A549 (cell line): ENCODE measurements at regions not wholly inside any gene's neighbourhood (a gene's known extent, or its start where the extent isn't known, plus 50 kb on each side); places are given as distances from the start of the nearest gene placed in this dataset.

Source experiments
- ATAC-seq, 2 experiments: fragments of 200-7000 bp in 1 of 2; fragments of >200 bp in 1 of 2; cut with Nextera tagmentation in 1 of 2; cut with Tn5 transposase in 1 of 2; 3 replicates each; pipeline versions ENCODE4 v1.8.0 to v1.9.1; 2018 to 2020; ENCODE audit warnings: mild to moderate bottlenecking in 1 of 2, moderate library complexity in 1 of 2
- CTCF ChIA-PET: fragments of 300-600 bp; sonication (Branson Sonifier 250); formaldehyde crosslinking; extraction: SDS; loops from one replicate; lab custom pipeline; 2021; ENCODE audit warnings: antibody characterized with exemption, inconsistent platforms; lab: Yijun Ruan, JAX
- POLR2A ChIA-PET: fragments of 350-600 bp; formaldehyde crosslinking; extraction: SDS; loops from one replicate; lab custom pipeline; 2021; ENCODE audit warnings: antibody characterized with exemption, inconsistent platforms; lab: Yijun Ruan, JAX
- DNase-seq, 2 experiments: peaks; one replicate each; pipeline versions ENCODE4 v3.0.0 to v3.0.0-alpha.2; 2011 to 2016; ENCODE audit warnings: low read depth in 1 of 2, low spot score in 1 of 2
- FAIRE-seq: peaks from 2 replicates; lab custom pipeline; 2011; peaks lifted over from hg19 to GRCh38; lab: Jason Lieb, UNC
- H3K27ac ChIP-seq, 2 experiments: fragments of >200 bp; sonication (Bioruptor Twin); formaldehyde crosslinking; 3 replicates each; pipeline ENCODE4 v1.5.1; 2016 to 2017
- H3K4me1 ChIP-seq: fragments of >200 bp; sonication (Bioruptor Twin); formaldehyde crosslinking; 3 replicates; pipeline ENCODE4 v1.6.1; 2016
- H3K4me2 ChIP-seq: fragments of >200 bp; sonication (Bioruptor Twin); formaldehyde crosslinking; 3 replicates; pipeline ENCODE4 v1.6.1; 2016
- H3K4me3 ChIP-seq: fragments of >200 bp; sonication (Bioruptor Twin); formaldehyde crosslinking; 3 replicates; pipeline ENCODE4 v1.5.1; 2016
- H3K9me3 ChIP-seq: fragments of >200 bp; sonication (Bioruptor Twin); formaldehyde crosslinking; 3 replicates; pipeline ENCODE4 v1.6.1; 2016
- CHD2 ChIP-seq: fragments of 150-350 bp; IDR thresholded peaks from 2 replicates; pipeline ENCODE4 v1.6.1; 2014; ENCODE audit warnings: low read length; ENCODE audit not compliant: partially characterized antibody
- CHD4 ChIP-seq: fragments of 200-600 bp; sonication (generic); IDR thresholded peaks from 2 replicates; pipeline ENCODE4 v1.6.1; 2016; ENCODE audit warnings: antibody characterized with exemption, mild to moderate bottlenecking, borderline replicate concordance
- EHMT2 ChIP-seq: fragments of 200-600 bp; sonication (generic); IDR thresholded peaks from 2 replicates; pipeline ENCODE4 v1.6.1; 2016; ENCODE audit warnings: antibody characterized with exemption, low read depth, mild to moderate bottlenecking, moderate library complexity
- ELK1 ChIP-seq: fragments of 150-350 bp; IDR thresholded peaks from 2 replicates; pipeline ENCODE4 v1.6.1; 2014; ENCODE audit warnings: low read depth, mild to moderate bottlenecking, low read length
- ESRRA ChIP-seq: fragments of 150-350 bp; IDR thresholded peaks from 2 replicates; pipeline ENCODE4 v1.6.1; 2014; ENCODE audit warnings: mild to moderate bottlenecking, low read length, borderline replicate concordance
- FOSB ChIP-seq: fragments of 250-450 bp; sonication (Bioruptor Pico); IDR thresholded peaks from 2 replicates; pipeline ENCODE4 v1.5.0; 2020; ENCODE audit warnings: mild to moderate bottlenecking, moderate library complexity
- FOSL2 ChIP-seq, 2 experiments: fragments of 450-650 bp in 1 of 2; fragments of >200 bp in 1 of 2; sonication (Bioruptor Twin) in 1 of 2; formaldehyde crosslinking; IDR thresholded peaks; 2 replicates each; pipeline versions ENCODE4 v1.5.0 to v1.6.1; 2016 to 2020; ENCODE audit warnings: mild to moderate bottlenecking in 1 of 2, moderate library complexity in 1 of 2
- FOXS1 ChIP-seq: fragments of 250-450 bp; sonication (Bioruptor Pico); IDR thresholded peaks from 2 replicates; pipeline ENCODE4 v1.5.0; 2020; ENCODE audit warnings: mild to moderate bottlenecking, moderate library complexity
- GATA3 ChIP-seq: IDR thresholded peaks from 2 replicates; pipeline ENCODE4 v1.6.1; 2012; ENCODE audit warnings: borderline replicate concordance
- HEYL ChIP-seq: fragments of 250-450 bp; sonication (Bioruptor Pico); IDR thresholded peaks from 2 replicates; pipeline ENCODE4 v1.8.0; 2021; ENCODE audit warnings: mild to moderate bottlenecking, moderate library complexity
- HMGXB4 ChIP-seq: fragments of 250-450 bp; sonication (Bioruptor Pico); IDR thresholded peaks from 2 replicates; pipeline ENCODE4 v1.5.0; 2021; ENCODE audit warnings: mild to moderate bottlenecking, moderate library complexity, borderline replicate concordance
- HOXB13 ChIP-seq: fragments of 250-450 bp; sonication (Bioruptor Pico); IDR thresholded peaks from 2 replicates; pipeline ENCODE4 v1.5.0; 2020; ENCODE audit warnings: low read depth, mild to moderate bottlenecking, moderate library complexity
- MAFK ChIP-seq: fragments of 450-650 bp; IDR thresholded peaks from 2 replicates; pipeline ENCODE4 v1.6.1; 2014; ENCODE audit not compliant: partially characterized antibody
- NPAS2 ChIP-seq: fragments of 250-450 bp; sonication (Bioruptor Pico); IDR thresholded peaks from 2 replicates; pipeline ENCODE4 v1.8.0; 2022; ENCODE audit warnings: mild to moderate bottlenecking, moderate library complexity, borderline replicate concordance
- RARB ChIP-seq: fragments of 250-450 bp; sonication (Bioruptor Pico); IDR thresholded peaks from 2 replicates; pipeline ENCODE4 v1.8.0; 2021; ENCODE audit warnings: mild to moderate bottlenecking, moderate library complexity
- ZC3H11A ChIP-seq: fragments of 450-650 bp; IDR thresholded peaks from 2 replicates; pipeline ENCODE4 v1.6.1; 2014; ENCODE audit warnings: antibody characterized with exemption, mild to moderate bottlenecking
- ZFP36 ChIP-seq: fragments of 450-650 bp; IDR thresholded peaks from 2 replicates; pipeline ENCODE4 v1.6.1; 2014; ENCODE audit warnings: borderline replicate concordance; ENCODE audit not compliant: partially characterized antibody
- ZNF302 ChIP-seq: fragments of 250-450 bp; sonication (Bioruptor Pico); IDR thresholded peaks from 2 replicates; pipeline ENCODE4 v1.9.0; 2021; ENCODE audit warnings: inconsistent platforms, mild to moderate bottlenecking, moderate library complexity
- WGBS: methylation state at CpG from one replicate; pipeline ENCODE4 v1.1.6; 2017; ENCODE audit errors: missing lambda C conversion rate; 5-methylcytosine and 5-hydroxymethylcytosine counted together
- TF ChIP-seq, protein P1 (sequence below): fragments of >200 bp; sonication (Bioruptor Twin); formaldehyde crosslinking; IDR thresholded peaks from 2 replicates; pipeline ENCODE4 v1.6.1; 2016
- TF ChIP-seq, protein P2 (sequence below): IDR thresholded peaks from 2 replicates; pipeline ENCODE4 v1.6.1; 2012
- TF ChIP-seq, protein P3 (sequence below): IDR thresholded peaks from 2 replicates; pipeline ENCODE4 v1.6.1; 2012; ENCODE audit warnings: low read depth, borderline replicate concordance

- H3K4me1 ChIP-seq = no peaks in the 10 kb centered on the region
- H3K4me2 ChIP-seq = no peak overlapping the region
- H3K27ac ChIP-seq = no peak overlapping the region
- ATAC-seq (no peak; a peak in 1 of 6 replicates), DNase-seq (no peak), FAIRE-seq (no peak)
- TF ChIP-seq CHD4 = no peak
- TF ChIP-seq ZC3H11A = no peak
- no peak for TF ChIP-seq GATA3
- ChIA-PET POLR2A (no interaction called here), CTCF (no interaction called here)
- 16% methylated on average over 2 of the region's 2 CpGs for WGBS
- no peaks in the 10 kb centered on the region for H3K9me3 ChIP-seq
- no peak overlapping the region for H3K4me3 ChIP-seq
Observed at GRCh38 chr9:26375448-26375847, 517.2 kb downstream of the CAAP1 start.

DNA sequence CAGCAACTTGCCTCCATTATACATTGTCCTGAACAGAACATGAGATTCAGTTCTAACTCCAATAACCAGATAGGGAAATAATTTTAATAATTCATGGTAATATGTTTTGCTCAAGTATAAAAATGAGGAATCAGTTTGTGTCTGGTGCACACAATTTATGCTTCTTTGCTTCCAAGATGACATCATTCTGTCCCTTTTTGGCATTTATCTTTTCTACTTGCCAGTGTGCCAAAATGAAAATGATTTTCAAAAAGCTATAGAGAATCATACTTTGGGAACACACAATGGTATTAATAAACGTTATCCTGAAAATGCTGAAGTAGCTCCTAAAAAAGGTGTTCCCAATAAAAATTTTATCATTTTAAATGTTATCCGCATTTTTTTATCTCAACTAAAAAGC lies 519.0 kb downstream of the CAAP1 start:
- CTCF ChIA-PET = no interaction called here
- Histone ChIP-seq H3K9me3 (no peaks in the 10 kb centered on the region), H3K4me3 (no peak overlapping the region), H3K4me1 (no peaks in the 10 kb centered on the region), H3K4me2 (no peak overlapping the region), H3K27ac (no peak overlapping the region)
- POLR2A ChIA-PET = no interaction called here
- TF ChIP-seq NPAS2 (CRISPR knock-in tag) (no peak), FOXS1 (CRISPR knock-in tag) (no peak), ESRRA (no peak), CHD2 (no peak), HEYL (CRISPR knock-in tag) (no peak), MAFK (no peak), ZNF302 (no peak), ELK1 (no peak), HMGXB4 (CRISPR knock-in tag) (no peak), CHD4 (no peak), HOXB13 (no peak), RARB (CRISPR knock-in tag) (no peak), FOSL2 (IDR thresholded peaks at IDR 0.05) (no peak), FOSL2 (CRISPR knock-in tag; IDR thresholded peaks at IDR 0.05) (no peak), EHMT2 (no peak)
- TF ChIP-seq, protein P1, sequence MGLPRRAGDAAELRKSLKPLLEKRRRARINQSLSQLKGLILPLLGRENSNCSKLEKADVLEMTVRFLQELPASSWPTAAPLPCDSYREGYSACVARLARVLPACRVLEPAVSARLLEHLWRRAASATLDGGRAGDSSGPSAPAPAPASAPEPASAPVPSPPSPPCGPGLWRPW = no peak
- TF ChIP-seq, protein P2, sequence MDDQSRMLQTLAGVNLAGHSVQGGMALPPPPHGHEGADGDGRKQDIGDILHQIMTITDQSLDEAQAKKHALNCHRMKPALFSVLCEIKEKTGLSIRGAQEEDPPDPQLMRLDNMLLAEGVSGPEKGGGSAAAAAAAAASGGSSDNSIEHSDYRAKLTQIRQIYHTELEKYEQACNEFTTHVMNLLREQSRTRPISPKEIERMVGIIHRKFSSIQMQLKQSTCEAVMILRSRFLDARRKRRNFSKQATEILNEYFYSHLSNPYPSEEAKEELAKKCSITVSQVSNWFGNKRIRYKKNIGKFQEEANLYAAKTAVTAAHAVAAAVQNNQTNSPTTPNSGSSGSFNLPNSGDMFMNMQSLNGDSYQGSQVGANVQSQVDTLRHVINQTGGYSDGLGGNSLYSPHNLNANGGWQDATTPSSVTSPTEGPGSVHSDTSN = no peak
- FAIRE-seq (no peak), DNase-seq (no peak), ATAC-seq (no peak)
- WGBS = 50% methylated on average over 2 of the region's 2 CpGs

DNA sequence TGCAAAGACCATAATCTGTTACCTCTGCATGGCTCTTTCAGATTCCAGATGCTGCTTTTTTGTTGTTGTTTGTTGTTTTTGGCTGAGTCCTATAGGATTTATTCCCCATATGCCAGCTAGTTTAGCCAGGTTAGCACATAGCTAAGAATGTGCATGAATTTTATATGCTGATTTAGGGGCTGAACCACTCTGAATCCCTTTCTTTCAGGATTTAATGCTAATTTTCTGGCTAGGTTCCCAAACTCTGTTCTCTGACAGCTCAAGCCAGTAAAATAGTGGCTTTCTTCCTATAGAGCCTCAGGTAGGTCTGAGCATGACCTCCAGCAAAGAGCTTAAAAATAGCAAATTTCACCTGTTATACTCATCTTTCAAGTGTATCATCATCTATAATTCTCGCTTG lies 521.4 kb downstream of the CAAP1 start:
- WGBS = 6% methylated on average over 1 of the region's 1 CpG
- CTCF ChIA-PET = interaction anchor here (0.6 kb wide), 1 partner anchor 32 kb away, joined by 3 read pairs; no protein-coding TSS in a partner anchor
- TF ChIP-seq ZFP36 (no peak), FOSB (no peak), FOXS1 (CRISPR knock-in tag) (no peak)
- TF ChIP-seq, protein P3, sequence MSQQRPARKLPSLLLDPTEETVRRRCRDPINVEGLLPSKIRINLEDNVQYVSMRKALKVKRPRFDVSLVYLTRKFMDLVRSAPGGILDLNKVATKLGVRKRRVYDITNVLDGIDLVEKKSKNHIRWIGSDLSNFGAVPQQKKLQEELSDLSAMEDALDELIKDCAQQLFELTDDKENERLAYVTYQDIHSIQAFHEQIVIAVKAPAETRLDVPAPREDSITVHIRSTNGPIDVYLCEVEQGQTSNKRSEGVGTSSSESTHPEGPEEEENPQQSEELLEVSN = no peak

More for the DNA sequence above, 521.4 kb downstream of the CAAP1 start:
- Histone ChIP-seq H3K4me2 (no peak overlapping the region), H3K4me1 (no peaks in the 10 kb centered on the region), H3K9me3 (no peaks in the 10 kb centered on the region), H3K27ac (no peak overlapping the region), H3K4me3 (no peak overlapping the region)
- FAIRE-seq (no peak), ATAC-seq (no peak), DNase-seq (no peak)
- POLR2A ChIA-PET = no interaction called here
